ENCODE measurements at regions not wholly inside any gene's neighbourhood (a gene's known extent, or its start where the extent isn't known, plus 50 kb on each side); places are given as distances from the start of the nearest gene placed in this dataset.

DNA sequence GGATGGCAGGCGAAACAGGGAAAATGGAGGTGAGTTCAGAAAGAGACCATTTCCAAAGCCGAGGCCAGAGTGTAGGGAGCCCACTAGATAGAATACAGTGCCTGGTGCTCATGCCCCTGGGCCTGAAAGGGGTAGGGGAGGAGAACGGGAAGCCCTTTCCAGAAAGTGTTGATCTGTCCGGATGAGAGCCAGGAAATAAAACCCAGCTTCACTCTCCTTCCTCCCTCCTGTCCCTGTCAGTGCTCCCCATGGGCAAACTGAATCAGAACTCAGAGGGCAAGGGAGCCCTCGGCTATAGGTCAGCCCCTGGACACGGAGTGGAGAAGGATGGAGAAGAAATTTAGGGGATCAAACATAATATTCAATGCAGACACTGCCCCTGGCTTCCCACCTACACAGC is 57.7 kb upstream of the RPL38 start:
- Mint-ChIP-seq H3K27ac (ENCODE audit: unreplicated experiment) (no peak overlapping the region), H3K27me3 (ENCODE audit: unreplicated experiment) (peaks cover 9% of the 10 kb centered on the region), H3K4me1 (ENCODE audit: unreplicated experiment) (peaks cover 8% of the 10 kb centered on the region), H3K36me3 (ENCODE audit: low read depth, unreplicated experiment) (peaks cover 8% of the 10 kb centered on the region), H3K9me3 (ENCODE audit: unreplicated experiment) (no peaks in the 10 kb centered on the region), H3K4me3 (ENCODE audit: unreplicated experiment) (no peak overlapping the region)
- DNase-seq (ENCODE audit: low spot score) = no peak
- TF ChIP-seq, protein P1, sequence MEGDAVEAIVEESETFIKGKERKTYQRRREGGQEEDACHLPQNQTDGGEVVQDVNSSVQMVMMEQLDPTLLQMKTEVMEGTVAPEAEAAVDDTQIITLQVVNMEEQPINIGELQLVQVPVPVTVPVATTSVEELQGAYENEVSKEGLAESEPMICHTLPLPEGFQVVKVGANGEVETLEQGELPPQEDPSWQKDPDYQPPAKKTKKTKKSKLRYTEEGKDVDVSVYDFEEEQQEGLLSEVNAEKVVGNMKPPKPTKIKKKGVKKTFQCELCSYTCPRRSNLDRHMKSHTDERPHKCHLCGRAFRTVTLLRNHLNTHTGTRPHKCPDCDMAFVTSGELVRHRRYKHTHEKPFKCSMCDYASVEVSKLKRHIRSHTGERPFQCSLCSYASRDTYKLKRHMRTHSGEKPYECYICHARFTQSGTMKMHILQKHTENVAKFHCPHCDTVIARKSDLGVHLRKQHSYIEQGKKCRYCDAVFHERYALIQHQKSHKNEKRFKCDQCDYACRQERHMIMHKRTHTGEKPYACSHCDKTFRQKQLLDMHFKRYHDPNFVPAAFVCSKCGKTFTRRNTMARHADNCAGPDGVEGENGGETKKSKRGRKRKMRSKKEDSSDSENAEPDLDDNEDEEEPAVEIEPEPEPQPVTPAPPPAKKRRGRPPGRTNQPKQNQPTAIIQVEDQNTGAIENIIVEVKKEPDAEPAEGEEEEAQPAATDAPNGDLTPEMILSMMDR (IDR thresholded peaks at IDR 0.05; ENCODE audit: unreplicated experiment) = no peak

DNA sequence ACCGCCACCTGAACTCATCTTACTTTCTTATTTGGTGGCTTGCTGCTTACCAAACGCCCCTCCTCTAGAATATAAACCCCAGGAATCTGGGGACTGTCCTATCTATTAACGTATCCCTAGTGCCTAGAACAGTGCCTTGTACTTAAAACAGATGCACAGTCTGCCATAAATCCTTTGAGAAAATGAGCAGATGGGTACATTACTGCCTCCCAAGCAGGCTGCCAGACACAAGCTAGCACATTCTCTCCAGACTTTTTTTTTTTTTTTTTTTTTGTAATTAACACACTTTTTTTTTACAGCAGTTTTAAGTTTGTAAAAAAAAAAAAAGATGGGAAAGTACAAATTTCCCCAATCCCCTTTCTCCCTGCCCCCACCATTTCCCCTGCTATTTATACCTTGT is 57.3 kb upstream of the RPL38 start:
- Mint-ChIP-seq H3K27me3 (ENCODE audit: unreplicated experiment) (peaks cover 9% of the 10 kb centered on the region), H3K4me3 (ENCODE audit: unreplicated experiment) (no peak overlapping the region), H3K9me3 (ENCODE audit: unreplicated experiment) (no peaks in the 10 kb centered on the region), H3K36me3 (ENCODE audit: low read depth, unreplicated experiment) (peaks cover 8% of the 10 kb centered on the region), H3K4me1 (ENCODE audit: unreplicated experiment) (peaks cover 8% of the 10 kb centered on the region), H3K27ac (ENCODE audit: unreplicated experiment) (no peak overlapping the region)
- DNase-seq (ENCODE audit: low spot score) = no peak
- TF ChIP-seq, protein P1 (IDR thresholded peaks at IDR 0.05; ENCODE audit: unreplicated experiment) = no peak

DNA sequence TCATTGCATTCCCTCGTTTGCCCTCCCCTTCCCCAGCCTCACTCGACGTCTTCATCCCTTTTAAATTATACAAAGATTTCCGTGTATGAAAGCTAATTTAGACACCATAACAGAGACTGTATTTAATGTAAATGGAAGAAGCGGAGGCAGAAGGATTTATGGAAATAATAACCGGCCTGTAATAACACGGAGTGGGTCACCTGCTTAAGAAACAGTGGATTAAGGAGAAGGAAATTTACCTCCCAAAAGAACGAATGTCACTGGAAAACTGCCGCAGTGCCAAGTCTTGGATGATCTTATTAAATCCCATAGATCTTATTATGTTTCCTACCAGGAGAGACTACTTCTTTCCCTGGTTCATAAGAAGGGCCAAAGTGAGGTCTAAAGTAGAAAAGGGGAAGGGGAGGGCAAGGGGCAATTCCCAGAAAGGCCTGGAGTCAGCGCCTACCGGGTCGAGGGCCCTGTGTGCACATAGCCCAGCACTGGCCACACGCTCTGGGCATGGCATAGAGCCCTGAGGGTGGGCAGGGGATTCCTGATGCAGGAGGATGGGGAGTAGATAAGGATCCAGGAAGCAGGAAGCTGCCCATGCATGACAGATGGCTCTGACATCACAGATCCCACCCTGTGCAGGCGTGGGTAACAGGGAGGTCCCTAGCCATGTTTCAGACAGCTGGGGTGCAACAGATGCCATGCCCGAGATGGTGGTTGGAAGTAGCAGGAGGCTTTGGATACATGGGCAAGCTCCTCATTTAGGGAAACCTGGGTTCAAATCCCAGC is 56.2 kb upstream of the RPL38 start:
- H3K9me3 Mint-ChIP-seq (ENCODE audit: unreplicated experiment) = no peaks in the 10 kb centered on the region
- H3K27ac Mint-ChIP-seq (ENCODE audit: unreplicated experiment) = no peak overlapping the region
- no peak overlapping the region for H3K4me3 Mint-ChIP-seq (ENCODE audit: unreplicated experiment)
- DNase-seq (ENCODE audit: low spot score) = no peak
- TF ChIP-seq, protein P1 (IDR thresholded peaks at IDR 0.05; ENCODE audit: unreplicated experiment) = no peak
- H3K36me3 Mint-ChIP-seq (ENCODE audit: low read depth, unreplicated experiment) = peaks cover 8% of the 10 kb centered on the region
- peaks cover 9% of the 10 kb centered on the region for H3K27me3 Mint-ChIP-seq (ENCODE audit: unreplicated experiment)
- H3K4me1 Mint-ChIP-seq (ENCODE audit: unreplicated experiment) = peaks cover 8% of the 10 kb centered on the region

DNA sequence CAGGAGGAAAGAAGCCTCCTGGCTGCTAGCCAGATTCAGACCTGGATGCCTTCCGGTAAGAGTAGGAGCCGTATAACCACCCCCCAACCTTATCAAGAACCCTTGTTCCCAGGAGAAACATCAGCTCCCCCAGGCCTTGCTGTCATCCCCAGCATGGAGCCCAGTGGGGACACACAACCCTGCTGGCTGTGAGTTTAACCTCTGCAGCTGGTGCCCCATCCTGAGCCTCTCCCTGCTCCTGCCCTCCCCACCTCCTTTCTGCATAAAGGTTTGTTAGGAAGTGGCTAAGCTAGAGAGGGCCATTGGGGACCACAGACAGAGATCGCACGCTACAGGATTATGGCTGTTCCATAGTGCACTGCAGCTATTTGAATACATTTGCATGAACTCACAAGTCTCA is 55.5 kb upstream of the RPL38 start:
- H3K9me3 Mint-ChIP-seq (ENCODE audit: unreplicated experiment) = no peaks in the 10 kb centered on the region
- H3K27me3 Mint-ChIP-seq (ENCODE audit: unreplicated experiment) = peaks cover 9% of the 10 kb centered on the region
- TF ChIP-seq, protein P1 (IDR thresholded peaks at IDR 0.05; ENCODE audit: unreplicated experiment) = no peak
- no peak overlapping the region for H3K4me3 Mint-ChIP-seq (ENCODE audit: unreplicated experiment)
- no peak overlapping the region for H3K27ac Mint-ChIP-seq (ENCODE audit: unreplicated experiment)
- H3K4me1 Mint-ChIP-seq (ENCODE audit: unreplicated experiment) = peaks cover 8% of the 10 kb centered on the region
- DNase-seq (ENCODE audit: low spot score) = no peak
- H3K36me3 Mint-ChIP-seq (ENCODE audit: low read depth, unreplicated experiment) = peaks cover 8% of the 10 kb centered on the region

DNA sequence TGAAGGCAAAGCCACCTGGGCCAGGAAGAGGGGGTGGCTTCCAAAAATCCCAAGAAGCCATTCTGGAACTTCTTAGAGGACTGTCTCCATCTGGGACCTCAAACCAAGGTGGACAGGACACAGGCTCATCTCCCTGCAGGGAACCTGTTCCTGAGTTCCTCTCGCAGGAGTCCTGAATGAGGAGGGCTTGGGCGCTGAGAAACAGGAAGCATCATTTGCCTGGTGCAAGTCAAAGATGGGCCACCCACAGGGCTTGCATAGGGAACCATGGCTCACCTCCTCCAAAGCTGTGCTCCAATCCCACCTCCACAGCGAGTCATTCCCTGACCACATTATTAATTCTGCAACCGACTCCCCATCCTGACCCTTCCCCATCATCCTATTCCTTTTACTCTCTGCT is 55.0 kb upstream of the RPL38 start:
- no peak for DNase-seq (ENCODE audit: low spot score)
- no peak overlapping the region for H3K4me3 Mint-ChIP-seq (ENCODE audit: unreplicated experiment)
- peaks cover 9% of the 10 kb centered on the region for H3K27me3 Mint-ChIP-seq (ENCODE audit: unreplicated experiment)
- no peak overlapping the region for H3K27ac Mint-ChIP-seq (ENCODE audit: unreplicated experiment)
- peaks cover 8% of the 10 kb centered on the region for H3K4me1 Mint-ChIP-seq (ENCODE audit: unreplicated experiment)
- TF ChIP-seq, protein P1 (IDR thresholded peaks at IDR 0.05; ENCODE audit: unreplicated experiment) = no peak
- no peaks in the 10 kb centered on the region for H3K9me3 Mint-ChIP-seq (ENCODE audit: unreplicated experiment)
- peaks cover 8% of the 10 kb centered on the region for H3K36me3 Mint-ChIP-seq (ENCODE audit: low read depth, unreplicated experiment)

Data from endothelial cell (in vitro differentiated cells).